H9 (cell line): ENCODE measurements at regions not wholly inside any gene's neighbourhood (a gene's known extent, or its start where the extent isn't known, plus 50 kb on each side); places are given as distances from the start of the nearest gene placed in this dataset.

Experiments used
- DNase-seq: peaks from one replicate; pipeline ENCODE4 v3.0.0-alpha.2; 2017
- H2AFZ ChIP-seq: one replicate; pipeline ENCODE4 v1.6.1; 2013; ENCODE audit warnings: mild to moderate bottlenecking, low read length, control low read depth, moderate library complexity
- H2AK5ac ChIP-seq: 2 replicates; pipeline ENCODE4 v1.6.1; 2013; ENCODE audit warnings: low read length, control low read depth, mixed read lengths; ENCODE audit not compliant: insufficient read length
- H2BK120ac ChIP-seq: one replicate; pipeline ENCODE4 v1.6.1; 2013; ENCODE audit warnings: low read depth, mild to moderate bottlenecking, low read length, control low read depth, inconsistent platforms; ENCODE audit not compliant: poor library complexity, severe bottlenecking
- H2BK12ac ChIP-seq: 2 replicates; pipeline ENCODE4 v1.6.1; 2013; ENCODE audit warnings: low read length, control low read depth, mixed read lengths, low read depth; ENCODE audit not compliant: insufficient read length
- H2BK15ac ChIP-seq: 2 replicates; pipeline ENCODE4 v1.6.1; 2013; ENCODE audit warnings: low read depth, low read length, control low read depth
- H2BK20ac ChIP-seq: one replicate; pipeline ENCODE4 v1.6.1; 2013; ENCODE audit warnings: low read depth, mild to moderate bottlenecking, low read length, control low read depth, inconsistent platforms; ENCODE audit not compliant: poor library complexity, severe bottlenecking
- H2BK5ac ChIP-seq: 2 replicates; pipeline ENCODE4 v1.6.1; 2013; ENCODE audit warnings: low read length, control low read depth, mixed read lengths; ENCODE audit not compliant: insufficient read length
- H3K14ac ChIP-seq: 2 replicates; pipeline ENCODE4 v1.6.1; 2013; ENCODE audit warnings: low read length, control low read depth; ENCODE audit not compliant: insufficient read depth
- H3K18ac ChIP-seq: 2 replicates; pipeline ENCODE4 v1.6.1; 2013; ENCODE audit warnings: low read depth, mild to moderate bottlenecking, mixed read lengths, low read length, control low read depth; ENCODE audit not compliant: insufficient read length
- H3K23ac ChIP-seq: 2 replicates; pipeline ENCODE4 v1.6.1; 2013; ENCODE audit warnings: low read length, control low read depth, mixed read lengths, low read depth; ENCODE audit not compliant: insufficient read length
- H3K23me2 ChIP-seq: 2 replicates; pipeline ENCODE4 v1.6.1; 2013; ENCODE audit warnings: low read depth, mild to moderate bottlenecking, mixed read lengths, low read length, control low read depth; ENCODE audit not compliant: insufficient read length, poor library complexity, severe bottlenecking
- H3K27ac ChIP-seq: 2 replicates; pipeline ENCODE4 v1.5.1; 2013; ENCODE audit warnings: low read length, control low read depth, mixed read lengths, low read depth; ENCODE audit not compliant: insufficient read length
- H3K27me3 ChIP-seq: 2 replicates; pipeline ENCODE4 v1.6.1; 2013; ENCODE audit warnings: low read length, control low read depth, inconsistent platforms; ENCODE audit not compliant: insufficient read depth
- H3K4ac ChIP-seq: 2 replicates; pipeline ENCODE4 v1.6.1; 2013; ENCODE audit warnings: low read depth, mild to moderate bottlenecking, control low read depth, inconsistent platforms, low read length, moderate library complexity
- H3K4me1 ChIP-seq: 2 replicates; pipeline ENCODE4 v1.6.1; 2013; ENCODE audit warnings: low read length, control low read depth, inconsistent platforms; ENCODE audit not compliant: insufficient read depth
- H3K4me2 ChIP-seq: 2 replicates; pipeline ENCODE4 v1.6.1; 2013; ENCODE audit warnings: low read length, control low read depth, mixed read lengths; ENCODE audit not compliant: insufficient read length, insufficient read depth
- H3K56ac ChIP-seq: 2 replicates; pipeline ENCODE4 v1.6.1; 2013; ENCODE audit warnings: low read depth, mild to moderate bottlenecking, mixed read lengths, low read length, control low read depth; ENCODE audit not compliant: insufficient read length
- H3K79me1 ChIP-seq: 2 replicates; pipeline ENCODE4 v1.6.1; 2013; ENCODE audit warnings: low read depth, mild to moderate bottlenecking, moderate library complexity, low read length, control low read depth, inconsistent platforms; ENCODE audit not compliant: insufficient read depth, poor library complexity, severe bottlenecking
- H3K79me2 ChIP-seq: 2 replicates; pipeline ENCODE4 v1.6.1; 2013; ENCODE audit warnings: low read length, control low read depth, inconsistent platforms; ENCODE audit not compliant: insufficient read depth
- H3K9ac ChIP-seq: 2 replicates; pipeline ENCODE4 v1.6.1; 2013; ENCODE audit warnings: low read length, control low read depth, mixed read lengths; ENCODE audit not compliant: insufficient read length; ENCODE audit errors: extremely low read depth
- H3K9me3 ChIP-seq: one replicate; pipeline ENCODE4 v1.6.1; 2013; ENCODE audit warnings: low read depth, low read length, inconsistent platforms; ENCODE audit not compliant: control insufficient read depth
- H3T11ph ChIP-seq: one replicate; pipeline ENCODE4 v1.6.1; 2013; ENCODE audit warnings: mild to moderate bottlenecking, low read length, control low read depth, inconsistent platforms
- H4K20me1 ChIP-seq: one replicate; pipeline ENCODE4 v1.6.1; 2013; ENCODE audit not compliant: control insufficient read depth, insufficient read length, insufficient read depth
- H4K5ac ChIP-seq: 2 replicates; pipeline ENCODE4 v1.6.1; 2013; ENCODE audit warnings: low read depth, mild to moderate bottlenecking, mixed read lengths, low read length, control low read depth; ENCODE audit not compliant: insufficient read length
- H4K8ac ChIP-seq: replicated peaks from 2 replicates; pipeline ENCODE4 v1.6.1; 2013; ENCODE audit warnings: low read length, control low read depth, mixed read lengths, low read depth; ENCODE audit not compliant: insufficient read length
- H4K91ac ChIP-seq: 2 replicates; pipeline ENCODE4 v1.6.1; 2013; ENCODE audit warnings: low read depth, mild to moderate bottlenecking, moderate library complexity, mixed read lengths, low read length, control low read depth; ENCODE audit not compliant: insufficient read length
- H3K27ac Mint-ChIP-seq, 3 experiments: 2 replicates in 2 of 3; 3 replicates in 1 of 3; pipeline ENCODE4 v1.8.0; 2020 to 2021; ENCODE audit warnings: mixed read lengths in 3 of 3, mild to moderate bottlenecking in 1 of 3, moderate library complexity in 1 of 3
- H3K27me3 Mint-ChIP-seq: 2 replicates; pipeline ENCODE4 v1.8.0; 2021; ENCODE audit warnings: low read depth, mild to moderate bottlenecking, moderate library complexity, mixed read lengths
- H3K36me3 Mint-ChIP-seq, 3 experiments: 2 replicates in 2 of 3; 3 replicates in 1 of 3; pipeline ENCODE4 v1.8.0; 2020 to 2021; ENCODE audit warnings: low read depth in 3 of 3, mixed read lengths in 3 of 3; ENCODE audit not compliant: insufficient read depth in 1 of 3
- H3K4me1 Mint-ChIP-seq, 2 experiments: 2 replicates each; pipeline ENCODE4 v1.8.0; 2020; ENCODE audit warnings: mixed read lengths in 2 of 2
- H3K4me3 Mint-ChIP-seq, 2 experiments: 2 replicates in 1 of 2; 3 replicates in 1 of 2; pipeline ENCODE4 v1.8.0; 2020 to 2021; ENCODE audit warnings: mild to moderate bottlenecking in 2 of 2, mixed read lengths in 2 of 2, moderate library complexity in 1 of 2
- H3K9me3 Mint-ChIP-seq, 2 experiments: 2 replicates in 1 of 2; 3 replicates in 1 of 2; pipeline ENCODE4 v1.8.0; 2020; ENCODE audit warnings: mild to moderate bottlenecking in 2 of 2, mixed read lengths in 2 of 2, moderate library complexity in 1 of 2
- WGBS: extraction: QIAGEN DNeasy Blood & Tissue Kit; methylation state at CpG from one replicate; pipeline ENCODE4 v1.1.7; 2013; ENCODE audit warnings: missing lambda C conversion rate, low lambda C conversion rate, mixed read lengths; ENCODE audit not compliant: insufficient read length; ENCODE audit errors: extremely low coverage; 5-methylcytosine and 5-hydroxymethylcytosine counted together
- TF ChIP-seq, protein P1 (sequence below): fragments of 200-600 bp; sonication (generic); conservative IDR thresholded peaks from 3 replicates; pipeline ENCODE4 v1.8.0; 2021; ENCODE audit warnings: antibody characterized with exemption, mild to moderate bottlenecking

DNA sequence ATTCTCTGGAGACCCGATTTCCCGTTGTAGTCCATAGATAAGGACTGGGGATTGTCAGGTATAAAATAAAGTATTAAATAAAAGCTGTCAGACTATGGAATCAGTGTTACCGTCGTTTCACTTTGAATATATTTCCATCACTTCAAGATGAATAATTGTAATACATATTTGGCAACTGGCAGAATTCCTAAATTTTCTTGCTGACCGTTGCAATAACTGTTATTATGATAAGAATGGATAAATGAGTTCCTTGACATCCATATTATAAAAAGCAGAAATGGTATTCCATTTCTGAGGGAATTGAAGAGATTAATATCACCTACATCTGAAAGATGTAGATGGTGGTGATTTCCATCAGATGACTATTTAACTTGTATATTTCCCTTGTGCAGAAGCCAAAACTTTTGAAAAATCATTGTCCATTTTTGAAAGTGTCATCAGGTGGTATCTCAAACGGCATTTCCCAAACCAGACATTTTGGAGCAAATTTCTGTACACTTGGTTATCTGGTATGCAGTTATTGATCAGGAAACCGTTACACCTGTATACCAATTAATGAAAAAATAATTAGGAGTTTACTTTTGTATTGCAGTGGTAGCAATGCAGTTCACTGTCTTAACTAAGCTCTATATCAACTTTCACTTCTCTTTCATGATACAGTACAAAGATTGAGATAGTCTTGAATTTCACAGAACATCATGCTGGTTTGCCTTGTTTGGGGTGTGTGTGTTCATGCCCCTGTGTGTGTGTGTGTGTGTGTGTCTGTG is 878.5 kb downstream of the PCDH18 start:
- H3K4me3 Mint-ChIP-seq, result no peak overlapping the region
- H3T11ph ChIP-seq, result no peak overlapping the region
- H3K9ac ChIP-seq, result no peak overlapping the region
- no peak overlapping the region for H2AK5ac ChIP-seq
- no peak overlapping the region for H3K23ac ChIP-seq
- H3K79me2 ChIP-seq, result no peaks in the 10 kb centered on the region
- no peaks in the 10 kb centered on the region for H3K9me3 Mint-ChIP-seq
- WGBS, result no CpG with 5 or more reads among the region's 7 CpGs
- H2BK12ac ChIP-seq, result no peak overlapping the region
- no peaks in the 10 kb centered on the region for H3K27me3 Mint-ChIP-seq
- no peak overlapping the region for H4K8ac ChIP-seq
- H3K56ac ChIP-seq, result no peak overlapping the region
- no peak overlapping the region for H4K5ac ChIP-seq
- H2BK120ac ChIP-seq, result no peak overlapping the region
- no peaks in the 10 kb centered on the region for H3K4me1 ChIP-seq
- H4K91ac ChIP-seq, result no peak overlapping the region
- H3K36me3 Mint-ChIP-seq, result no peaks in the 10 kb centered on the region
- no peak overlapping the region for H2BK5ac ChIP-seq
- H3K18ac ChIP-seq, result no peak overlapping the region
- H3K27ac ChIP-seq, result no peak overlapping the region
- H3K4me2 ChIP-seq, result no peak overlapping the region
- TF ChIP-seq, protein P1, sequence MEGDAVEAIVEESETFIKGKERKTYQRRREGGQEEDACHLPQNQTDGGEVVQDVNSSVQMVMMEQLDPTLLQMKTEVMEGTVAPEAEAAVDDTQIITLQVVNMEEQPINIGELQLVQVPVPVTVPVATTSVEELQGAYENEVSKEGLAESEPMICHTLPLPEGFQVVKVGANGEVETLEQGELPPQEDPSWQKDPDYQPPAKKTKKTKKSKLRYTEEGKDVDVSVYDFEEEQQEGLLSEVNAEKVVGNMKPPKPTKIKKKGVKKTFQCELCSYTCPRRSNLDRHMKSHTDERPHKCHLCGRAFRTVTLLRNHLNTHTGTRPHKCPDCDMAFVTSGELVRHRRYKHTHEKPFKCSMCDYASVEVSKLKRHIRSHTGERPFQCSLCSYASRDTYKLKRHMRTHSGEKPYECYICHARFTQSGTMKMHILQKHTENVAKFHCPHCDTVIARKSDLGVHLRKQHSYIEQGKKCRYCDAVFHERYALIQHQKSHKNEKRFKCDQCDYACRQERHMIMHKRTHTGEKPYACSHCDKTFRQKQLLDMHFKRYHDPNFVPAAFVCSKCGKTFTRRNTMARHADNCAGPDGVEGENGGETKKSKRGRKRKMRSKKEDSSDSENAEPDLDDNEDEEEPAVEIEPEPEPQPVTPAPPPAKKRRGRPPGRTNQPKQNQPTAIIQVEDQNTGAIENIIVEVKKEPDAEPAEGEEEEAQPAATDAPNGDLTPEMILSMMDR, result no peak
- H3K4me1 Mint-ChIP-seq, result no peaks in the 10 kb centered on the region
- no peak overlapping the region for H3K14ac ChIP-seq
- H4K20me1 ChIP-seq, result no peaks in the 10 kb centered on the region
- H3K27me3 ChIP-seq, result no peaks in the 10 kb centered on the region
- no peak overlapping the region for H2BK20ac ChIP-seq
- H3K9me3 ChIP-seq, result no peaks in the 10 kb centered on the region
- no peaks in the 10 kb centered on the region for H3K23me2 ChIP-seq
- H3K27ac Mint-ChIP-seq, result peak overlapping the region in 1 of 3 experiments; percentile 77; a peak in 1 of 7 replicates
- no peak overlapping the region for H2AFZ ChIP-seq
- no peak overlapping the region for H2BK15ac ChIP-seq
- DNase-seq, result no peak
- no peaks in the 10 kb centered on the region for H3K79me1 ChIP-seq
- H3K4ac ChIP-seq, result no peak overlapping the region
